Coronary artery (tissue), 2 donors: ENCODE measurements at regions not wholly inside any gene's neighbourhood (a gene's known extent, or its start where the extent isn't known, plus 50 kb on each side); places are given as distances from the start of the nearest gene placed in this dataset.

Experiments
- DNase-seq: peaks from one replicate; pipeline ENCODE4 v3.0.0-alpha.2; 2017; ENCODE audit warnings: low spot score
- H3K27ac ChIP-seq, 2 donors: fragments of 200-600 bp; sonication (generic); one replicate each; pipeline ENCODE4 v1.5.1; 2016 to 2019
- H3K4me3 ChIP-seq: fragments of 200-600 bp; sonication (generic); 2 replicates; pipeline ENCODE4 v1.5.1; 2016; ENCODE audit warnings: mild to moderate bottlenecking, moderate library complexity
- TF ChIP-seq, protein P1 (sequence below): fragments of 200-600 bp; sonication (generic); IDR thresholded peaks from one replicate; pipeline ENCODE4 v1.5.1; 2019; ENCODE audit warnings: antibody characterized with exemption

DNA sequence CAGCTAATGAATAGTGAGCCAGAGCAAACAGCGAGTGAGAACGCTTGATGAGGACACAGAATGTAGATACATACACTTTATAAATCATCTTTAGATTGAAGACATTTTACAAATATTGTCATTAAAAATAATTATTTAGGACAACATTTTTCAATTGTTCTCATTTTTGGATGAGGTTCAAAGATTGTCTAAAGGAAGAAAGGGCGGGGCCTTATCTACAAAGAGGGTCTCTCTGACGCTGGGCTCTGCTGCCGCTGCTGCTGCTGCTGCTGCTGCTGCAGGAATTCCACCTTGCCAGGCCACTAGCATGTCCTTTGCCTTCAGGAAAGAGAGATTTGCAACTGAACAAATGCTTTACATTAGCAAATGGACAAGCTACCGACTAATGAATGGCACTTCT is 220.7 kb upstream of the TMEM161B start:
- DNase-seq, result no peak

DNA sequence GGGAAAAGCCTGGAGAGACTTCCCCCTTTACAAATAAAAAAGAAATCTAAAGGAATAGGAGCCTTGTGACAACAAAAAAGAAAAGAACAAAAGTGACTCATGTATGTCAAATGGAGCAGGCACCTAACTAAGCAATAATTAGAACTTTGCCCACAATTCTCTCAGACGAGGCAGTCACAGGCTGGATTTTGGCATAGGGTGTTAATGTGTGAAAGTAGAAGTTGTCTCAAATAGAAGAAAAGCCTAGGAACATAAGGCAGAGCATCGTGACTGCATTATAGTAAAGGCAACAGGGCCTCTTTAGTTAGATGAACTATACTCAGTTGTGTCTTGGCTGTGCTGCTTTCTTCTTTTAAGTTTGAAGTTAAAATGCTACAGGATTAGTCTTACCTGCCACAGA is 219.9 kb upstream of the TMEM161B start:
- no peak for DNase-seq
- Histone ChIP-seq H3K27ac (no peak overlapping the region), H3K4me3 (no peak overlapping the region)
- TF ChIP-seq, protein P1, sequence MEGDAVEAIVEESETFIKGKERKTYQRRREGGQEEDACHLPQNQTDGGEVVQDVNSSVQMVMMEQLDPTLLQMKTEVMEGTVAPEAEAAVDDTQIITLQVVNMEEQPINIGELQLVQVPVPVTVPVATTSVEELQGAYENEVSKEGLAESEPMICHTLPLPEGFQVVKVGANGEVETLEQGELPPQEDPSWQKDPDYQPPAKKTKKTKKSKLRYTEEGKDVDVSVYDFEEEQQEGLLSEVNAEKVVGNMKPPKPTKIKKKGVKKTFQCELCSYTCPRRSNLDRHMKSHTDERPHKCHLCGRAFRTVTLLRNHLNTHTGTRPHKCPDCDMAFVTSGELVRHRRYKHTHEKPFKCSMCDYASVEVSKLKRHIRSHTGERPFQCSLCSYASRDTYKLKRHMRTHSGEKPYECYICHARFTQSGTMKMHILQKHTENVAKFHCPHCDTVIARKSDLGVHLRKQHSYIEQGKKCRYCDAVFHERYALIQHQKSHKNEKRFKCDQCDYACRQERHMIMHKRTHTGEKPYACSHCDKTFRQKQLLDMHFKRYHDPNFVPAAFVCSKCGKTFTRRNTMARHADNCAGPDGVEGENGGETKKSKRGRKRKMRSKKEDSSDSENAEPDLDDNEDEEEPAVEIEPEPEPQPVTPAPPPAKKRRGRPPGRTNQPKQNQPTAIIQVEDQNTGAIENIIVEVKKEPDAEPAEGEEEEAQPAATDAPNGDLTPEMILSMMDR, result no peak

More for the DNA sequence above, 220.7 kb upstream of the TMEM161B start:
- TF ChIP-seq, protein P1, result no peak
- Histone ChIP-seq H3K27ac (no peak overlapping the region), H3K4me3 (no peak overlapping the region)

DNA sequence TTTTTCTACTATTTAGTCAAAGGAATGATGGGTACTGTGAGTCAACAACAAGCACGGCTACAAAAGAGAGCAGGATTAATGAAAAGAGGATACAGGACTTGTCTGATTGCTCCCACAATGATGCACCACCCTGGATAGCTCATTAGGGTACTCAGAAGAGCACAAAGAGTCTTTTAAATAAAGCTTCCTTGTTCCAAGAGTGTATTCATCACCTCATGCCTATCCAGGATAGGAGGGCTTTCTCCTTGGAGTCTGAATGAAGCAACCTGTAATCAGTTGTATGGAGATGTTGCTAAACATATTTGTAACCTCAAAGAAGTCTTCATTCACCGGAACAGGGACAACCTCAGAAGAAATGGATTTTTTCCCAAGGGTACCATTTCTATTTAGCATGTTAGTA is 219.5 kb upstream of the TMEM161B start:
- Histone ChIP-seq H3K4me3 (no peak overlapping the region), H3K27ac (no peak overlapping the region)
- TF ChIP-seq, protein P1, result no peak
- DNase-seq, result no peak

- TF ChIP-seq, protein P1, result no peak
- H3K27ac ChIP-seq, result no peak overlapping the region
- H3K4me3 ChIP-seq, result no peak overlapping the region
- DNase-seq, result no peak
Observed at GRCh38 chr5:88487066-88487465, 218.4 kb upstream of the TMEM161B start.

- DNase-seq, result no peak
- TF ChIP-seq, protein P1, result no peak
- Histone ChIP-seq H3K4me3 (no peak overlapping the region), H3K27ac (no peak overlapping the region)
Observed at GRCh38 chr5:88486431-88486830, 217.8 kb upstream of the TMEM161B start.

DNA sequence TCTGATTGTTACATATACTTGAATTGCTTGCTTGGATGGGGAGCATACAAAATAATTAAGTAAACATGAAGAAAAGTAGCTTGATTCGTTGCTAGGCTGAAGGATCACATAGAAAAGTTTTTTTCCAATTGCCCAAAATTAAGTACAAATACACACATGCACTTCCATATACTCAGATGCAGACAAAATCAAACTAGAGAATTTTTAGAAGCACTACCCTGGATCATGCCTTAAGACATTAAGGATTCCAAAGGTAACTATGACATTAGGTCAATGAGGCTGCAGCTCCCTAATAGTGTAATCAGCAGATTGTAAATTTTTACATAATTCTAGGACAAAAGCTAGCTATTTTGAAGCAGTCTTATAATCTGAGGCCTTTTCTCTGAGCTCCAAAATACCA is 216.9 kb upstream of the TMEM161B start:
- no peak overlapping the region for H3K4me3 ChIP-seq
- no peak for DNase-seq
- TF ChIP-seq, protein P1, result no peak
- H3K27ac ChIP-seq, result no peak overlapping the region

GRCh38 chr5:88483964-88484672 is 215.5 kb upstream of the TMEM161B start:
- H3K4me3 ChIP-seq, result no peak overlapping the region
- no peak for DNase-seq
- TF ChIP-seq, protein P1, result no peak

More at GRCh38 chr5:88483964-88484672, 215.5 kb upstream of the TMEM161B start:
- no peak overlapping the region for H3K27ac ChIP-seq
